ENCODE measurements at regions not wholly inside any gene's neighbourhood (a gene's known extent, or its start where the extent isn't known, plus 50 kb on each side); places are given as distances from the start of the nearest gene placed in this dataset.

DNA sequence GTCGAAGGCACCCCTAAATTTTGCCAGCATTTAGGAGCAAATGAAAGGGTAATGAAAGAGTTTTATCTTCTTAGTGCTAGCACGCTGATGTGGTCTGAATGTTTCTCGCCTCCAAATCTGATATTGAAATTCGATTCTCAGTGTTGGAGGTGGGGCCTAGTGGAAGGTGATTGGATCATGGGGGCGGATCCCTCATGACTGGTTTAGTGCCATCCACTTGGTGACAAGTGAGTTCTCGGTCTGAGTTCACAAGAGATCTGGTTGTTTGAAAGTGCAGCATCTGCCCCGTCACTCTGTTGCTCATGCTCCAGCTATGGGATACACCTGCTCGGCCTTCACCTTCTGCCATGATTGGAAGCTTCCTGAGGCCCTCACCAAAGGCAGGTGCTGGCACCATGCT, 75.1 kb upstream of the ZBTB40 start (continued):
- TF ChIP-seq, protein P1, sequence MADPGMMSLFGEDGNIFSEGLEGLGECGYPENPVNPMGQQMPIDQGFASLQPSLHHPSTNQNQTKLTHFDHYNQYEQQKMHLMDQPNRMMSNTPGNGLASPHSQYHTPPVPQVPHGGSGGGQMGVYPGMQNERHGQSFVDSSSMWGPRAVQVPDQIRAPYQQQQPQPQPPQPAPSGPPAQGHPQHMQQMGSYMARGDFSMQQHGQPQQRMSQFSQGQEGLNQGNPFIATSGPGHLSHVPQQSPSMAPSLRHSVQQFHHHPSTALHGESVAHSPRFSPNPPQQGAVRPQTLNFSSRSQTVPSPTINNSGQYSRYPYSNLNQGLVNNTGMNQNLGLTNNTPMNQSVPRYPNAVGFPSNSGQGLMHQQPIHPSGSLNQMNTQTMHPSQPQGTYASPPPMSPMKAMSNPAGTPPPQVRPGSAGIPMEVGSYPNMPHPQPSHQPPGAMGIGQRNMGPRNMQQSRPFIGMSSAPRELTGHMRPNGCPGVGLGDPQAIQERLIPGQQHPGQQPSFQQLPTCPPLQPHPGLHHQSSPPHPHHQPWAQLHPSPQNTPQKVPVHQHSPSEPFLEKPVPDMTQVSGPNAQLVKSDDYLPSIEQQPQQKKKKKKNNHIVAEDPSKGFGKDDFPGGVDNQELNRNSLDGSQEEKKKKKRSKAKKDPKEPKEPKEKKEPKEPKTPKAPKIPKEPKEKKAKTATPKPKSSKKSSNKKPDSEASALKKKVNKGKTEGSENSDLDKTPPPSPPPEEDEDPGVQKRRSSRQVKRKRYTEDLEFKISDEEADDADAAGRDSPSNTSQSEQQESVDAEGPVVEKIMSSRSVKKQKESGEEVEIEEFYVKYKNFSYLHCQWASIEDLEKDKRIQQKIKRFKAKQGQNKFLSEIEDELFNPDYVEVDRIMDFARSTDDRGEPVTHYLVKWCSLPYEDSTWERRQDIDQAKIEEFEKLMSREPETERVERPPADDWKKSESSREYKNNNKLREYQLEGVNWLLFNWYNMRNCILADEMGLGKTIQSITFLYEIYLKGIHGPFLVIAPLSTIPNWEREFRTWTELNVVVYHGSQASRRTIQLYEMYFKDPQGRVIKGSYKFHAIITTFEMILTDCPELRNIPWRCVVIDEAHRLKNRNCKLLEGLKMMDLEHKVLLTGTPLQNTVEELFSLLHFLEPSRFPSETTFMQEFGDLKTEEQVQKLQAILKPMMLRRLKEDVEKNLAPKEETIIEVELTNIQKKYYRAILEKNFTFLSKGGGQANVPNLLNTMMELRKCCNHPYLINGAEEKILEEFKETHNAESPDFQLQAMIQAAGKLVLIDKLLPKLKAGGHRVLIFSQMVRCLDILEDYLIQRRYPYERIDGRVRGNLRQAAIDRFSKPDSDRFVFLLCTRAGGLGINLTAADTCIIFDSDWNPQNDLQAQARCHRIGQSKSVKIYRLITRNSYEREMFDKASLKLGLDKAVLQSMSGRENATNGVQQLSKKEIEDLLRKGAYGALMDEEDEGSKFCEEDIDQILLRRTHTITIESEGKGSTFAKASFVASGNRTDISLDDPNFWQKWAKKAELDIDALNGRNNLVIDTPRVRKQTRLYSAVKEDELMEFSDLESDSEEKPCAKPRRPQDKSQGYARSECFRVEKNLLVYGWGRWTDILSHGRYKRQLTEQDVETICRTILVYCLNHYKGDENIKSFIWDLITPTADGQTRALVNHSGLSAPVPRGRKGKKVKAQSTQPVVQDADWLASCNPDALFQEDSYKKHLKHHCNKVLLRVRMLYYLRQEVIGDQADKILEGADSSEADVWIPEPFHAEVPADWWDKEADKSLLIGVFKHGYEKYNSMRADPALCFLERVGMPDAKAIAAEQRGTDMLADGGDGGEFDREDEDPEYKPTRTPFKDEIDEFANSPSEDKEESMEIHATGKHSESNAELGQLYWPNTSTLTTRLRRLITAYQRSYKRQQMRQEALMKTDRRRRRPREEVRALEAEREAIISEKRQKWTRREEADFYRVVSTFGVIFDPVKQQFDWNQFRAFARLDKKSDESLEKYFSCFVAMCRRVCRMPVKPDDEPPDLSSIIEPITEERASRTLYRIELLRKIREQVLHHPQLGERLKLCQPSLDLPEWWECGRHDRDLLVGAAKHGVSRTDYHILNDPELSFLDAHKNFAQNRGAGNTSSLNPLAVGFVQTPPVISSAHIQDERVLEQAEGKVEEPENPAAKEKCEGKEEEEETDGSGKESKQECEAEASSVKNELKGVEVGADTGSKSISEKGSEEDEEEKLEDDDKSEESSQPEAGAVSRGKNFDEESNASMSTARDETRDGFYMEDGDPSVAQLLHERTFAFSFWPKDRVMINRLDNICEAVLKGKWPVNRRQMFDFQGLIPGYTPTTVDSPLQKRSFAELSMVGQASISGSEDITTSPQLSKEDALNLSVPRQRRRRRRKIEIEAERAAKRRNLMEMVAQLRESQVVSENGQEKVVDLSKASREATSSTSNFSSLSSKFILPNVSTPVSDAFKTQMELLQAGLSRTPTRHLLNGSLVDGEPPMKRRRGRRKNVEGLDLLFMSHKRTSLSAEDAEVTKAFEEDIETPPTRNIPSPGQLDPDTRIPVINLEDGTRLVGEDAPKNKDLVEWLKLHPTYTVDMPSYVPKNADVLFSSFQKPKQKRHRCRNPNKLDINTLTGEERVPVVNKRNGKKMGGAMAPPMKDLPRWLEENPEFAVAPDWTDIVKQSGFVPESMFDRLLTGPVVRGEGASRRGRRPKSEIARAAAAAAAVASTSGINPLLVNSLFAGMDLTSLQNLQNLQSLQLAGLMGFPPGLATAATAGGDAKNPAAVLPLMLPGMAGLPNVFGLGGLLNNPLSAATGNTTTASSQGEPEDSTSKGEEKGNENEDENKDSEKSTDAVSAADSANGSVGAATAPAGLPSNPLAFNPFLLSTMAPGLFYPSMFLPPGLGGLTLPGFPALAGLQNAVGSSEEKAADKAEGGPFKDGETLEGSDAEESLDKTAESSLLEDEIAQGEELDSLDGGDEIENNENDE (IDR thresholded peaks at IDR 0.05; ENCODE audit: insufficient replicate concordance, low read length) = no peak
- TF ChIP-seq SP4 (IDR thresholded peaks at IDR 0.05; ENCODE audit: low read length) = no peak
- TF ChIP-seq, protein P2, sequence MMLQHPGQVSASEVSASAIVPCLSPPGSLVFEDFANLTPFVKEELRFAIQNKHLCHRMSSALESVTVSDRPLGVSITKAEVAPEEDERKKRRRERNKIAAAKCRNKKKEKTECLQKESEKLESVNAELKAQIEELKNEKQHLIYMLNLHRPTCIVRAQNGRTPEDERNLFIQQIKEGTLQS (IDR thresholded peaks at IDR 0.05; ENCODE audit: insufficient read depth, low read depth, low read length) = no peak
- no peak for TF ChIP-seq SP2 (IDR thresholded peaks at IDR 0.05; ENCODE audit: low read length)
- no peak for TF ChIP-seq RXRA (IDR thresholded peaks at IDR 0.05; ENCODE audit: insufficient read depth, low read depth, low read length)
- no peak for TF ChIP-seq KDM4A (IDR thresholded peaks at IDR 0.05; ENCODE audit: low read depth, low read length, severe bottlenecking)
- TF ChIP-seq ZNF274 (IDR thresholded peaks at IDR 0.05; ENCODE audit: borderline replicate concordance, extremely low read depth, low read length) = no peak

Measured in H1 (cell line).